Activated T-cell treated with anti-CD3 and anti-CD28 coated beads for 1 hour (primary cell): ENCODE measurements at regions not wholly inside any gene's neighbourhood (a gene's known extent, or its start where the extent isn't known, plus 50 kb on each side); places are given as distances from the start of the nearest gene placed in this dataset.
"Not testable (repeated sequence)": the region's sequence is repeated elsewhere in the genome, so short reads cannot be mapped to it uniquely, and the experiment has no call there.

ENCODE experiments used
- DNase-seq: peaks from one replicate; pipeline ENCODE4 v3.0.0-alpha.2; 2020; ENCODE audit warnings: low read depth

GRCh38 chr6:158881884-158882283 lies 62.7 kb upstream of the EZR start:
- not testable (repeated sequence) for DNase-seq

DNA sequence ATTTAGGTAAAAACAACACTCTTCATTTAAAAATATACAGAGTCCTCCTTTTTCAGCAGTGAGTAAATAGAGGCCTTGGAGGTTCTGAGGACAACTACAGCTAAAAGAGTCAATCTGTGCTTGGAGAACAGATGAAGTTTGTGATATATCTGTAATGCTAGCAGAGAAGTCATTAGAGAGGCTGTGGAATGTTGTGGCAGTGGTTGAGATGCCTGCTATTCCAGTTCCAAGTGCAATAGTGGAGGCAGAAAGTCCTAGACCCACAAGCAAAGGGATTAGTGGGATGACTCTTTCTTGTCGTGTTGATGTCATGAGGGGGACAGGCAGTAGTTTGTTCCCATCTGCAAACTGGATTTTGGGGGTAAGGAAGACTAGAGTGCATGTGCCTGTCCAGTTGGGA lies 62.1 kb upstream of the EZR start:
- not testable (repeated sequence) for DNase-seq

DNA sequence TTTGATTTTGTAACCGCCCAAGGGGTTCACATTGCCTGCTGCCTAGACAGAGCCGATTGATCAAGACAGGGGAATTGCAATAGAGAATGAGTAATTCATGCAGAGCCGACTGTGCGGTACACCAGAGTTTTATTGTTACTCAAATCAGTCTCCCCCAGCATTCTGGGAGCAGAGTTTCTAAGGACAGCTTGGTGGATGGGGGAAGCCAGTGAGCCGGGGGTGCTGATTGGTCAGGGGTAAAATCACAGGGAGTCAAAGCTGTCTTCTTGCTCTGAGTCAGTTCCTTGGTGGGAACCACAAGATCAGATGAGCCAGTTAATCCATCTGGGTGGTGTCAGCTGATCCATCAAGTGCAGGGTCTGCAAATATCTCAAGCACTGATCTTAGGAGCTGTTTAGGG lies 60.0 kb upstream of the EZR start:
- DNase-seq = no peak

- DNase-seq = no peak
Observed at GRCh38 chr6:158877716-158878115, 58.5 kb upstream of the EZR start.

DNA sequence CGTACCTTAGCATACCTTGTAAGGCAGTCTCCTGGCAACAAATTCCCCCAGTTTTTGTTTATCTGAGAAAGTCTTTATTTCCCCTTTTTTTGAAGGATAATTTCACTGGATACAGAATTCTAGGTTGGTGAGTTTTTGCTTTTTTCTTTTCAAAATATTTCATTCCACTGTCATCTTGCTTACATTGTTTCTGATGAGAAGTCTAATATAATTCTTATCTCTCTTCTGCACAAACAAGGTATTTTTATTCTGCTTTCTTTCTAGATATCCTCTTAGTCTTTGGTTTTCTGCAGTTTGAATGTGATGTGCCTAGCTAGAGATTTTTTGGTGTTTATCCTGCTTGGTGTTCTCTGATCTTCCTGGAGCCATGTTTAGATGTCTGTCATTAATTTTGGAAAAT lies 57.7 kb upstream of the EZR start:
- DNase-seq = no peak

GRCh38 chr6:158870649-158870957 lies 51.4 kb upstream of the EZR start:
- DNase-seq = no peak

DNA sequence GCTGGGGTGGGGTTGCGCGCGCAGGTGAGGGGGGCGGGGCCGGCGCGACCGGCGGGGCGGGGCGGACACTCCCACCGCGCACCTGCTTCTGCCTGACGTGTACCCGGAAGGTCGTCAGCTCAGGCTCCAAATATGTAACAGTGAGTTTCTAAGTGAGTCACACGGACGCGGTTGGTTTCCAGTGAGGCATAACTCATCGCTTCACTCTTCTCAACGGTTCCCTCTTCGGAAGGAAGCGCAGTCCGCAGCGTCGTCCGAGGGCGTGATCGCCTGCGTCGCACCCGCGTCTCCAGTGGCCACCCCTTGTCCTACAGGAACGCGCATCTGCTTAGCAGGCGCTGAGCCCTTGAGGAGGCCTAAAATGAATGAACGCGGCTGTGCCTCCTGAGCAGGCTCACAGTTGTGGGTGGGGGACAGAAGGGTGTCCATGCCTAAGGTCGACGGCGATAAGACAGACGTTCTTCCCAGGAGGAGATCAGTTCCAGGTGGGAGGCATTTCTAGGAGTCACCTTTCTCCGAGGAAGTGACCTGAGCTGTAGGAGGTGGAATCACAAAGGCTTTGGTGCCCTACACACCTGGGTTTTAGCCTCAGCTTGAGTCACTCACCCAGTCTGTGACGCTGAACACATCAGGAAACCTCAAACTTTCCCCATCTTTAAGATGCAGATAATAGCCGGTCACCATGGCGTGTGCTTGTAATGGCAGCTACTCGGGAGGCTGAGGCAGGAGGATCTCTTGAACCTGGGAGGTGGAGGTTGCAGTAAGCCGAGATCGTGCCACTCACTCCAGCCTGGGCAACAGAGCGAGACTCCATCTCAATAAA lies 50.9 kb upstream of the EZR start:
- DNase-seq = no peak

GRCh38 chr6:158868890-158869825 lies 50.0 kb upstream of the EZR start:
- DNase-seq = peak; percentile 96
